Stimulated activated CD8-positive, alpha-beta memory T cell treated with anti-CD3 and anti-CD28 coated beads, Interleukin-15, amount 100 ng/mL, for 48 hours (primary cell): ENCODE measurements at regions not wholly inside any gene's neighbourhood (a gene's known extent, or its start where the extent isn't known, plus 50 kb on each side); places are given as distances from the start of the nearest gene placed in this dataset.

Experiments
- DNase-seq, 2 donors: peaks; one replicate each; pipeline ENCODE4 v3.0.0-alpha.2; 2020; ENCODE audit warnings: low read depth in 2 of 2

DNA sequence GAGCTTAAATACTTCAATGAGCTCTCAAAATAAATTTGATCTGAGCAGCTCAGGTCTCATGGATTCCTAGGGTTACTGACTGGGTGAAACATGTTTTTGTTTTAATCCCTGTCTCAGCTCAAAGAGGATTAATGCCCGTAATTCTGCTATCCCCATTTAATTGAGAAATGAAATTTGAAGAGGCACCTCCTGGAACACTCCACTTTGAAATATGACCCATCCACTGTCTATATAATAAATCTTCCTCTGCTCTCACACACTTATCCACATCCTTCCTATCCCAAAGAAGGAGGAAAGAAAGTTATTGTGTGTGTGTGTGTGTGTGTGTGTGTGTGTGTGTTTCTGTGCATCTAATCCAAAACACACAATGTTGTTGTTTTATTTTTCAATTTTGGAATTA lies 2082.4 kb upstream of the PIK3C3 start:
- DNase-seq: no peak

DNA sequence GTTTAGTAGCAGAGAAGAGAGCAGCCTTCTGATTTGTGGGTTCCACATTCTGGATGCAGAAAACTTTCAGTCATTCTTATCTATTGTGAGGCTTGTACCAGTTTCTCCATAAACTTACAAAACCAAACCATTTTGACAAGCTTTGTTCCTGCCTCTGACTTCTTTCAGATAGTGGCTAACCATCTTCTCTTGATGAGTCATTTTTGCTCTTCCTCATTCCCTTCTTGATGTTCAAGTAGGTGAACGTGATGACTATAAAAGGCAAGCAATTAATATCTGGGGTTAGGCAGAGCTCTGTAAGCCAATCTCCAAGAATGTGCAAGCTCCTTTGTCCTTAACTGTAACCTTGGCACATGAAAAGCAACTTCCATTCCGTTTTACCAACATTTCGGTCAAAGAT lies 2083.1 kb upstream of the PIK3C3 start:
- DNase-seq: no peak

DNA sequence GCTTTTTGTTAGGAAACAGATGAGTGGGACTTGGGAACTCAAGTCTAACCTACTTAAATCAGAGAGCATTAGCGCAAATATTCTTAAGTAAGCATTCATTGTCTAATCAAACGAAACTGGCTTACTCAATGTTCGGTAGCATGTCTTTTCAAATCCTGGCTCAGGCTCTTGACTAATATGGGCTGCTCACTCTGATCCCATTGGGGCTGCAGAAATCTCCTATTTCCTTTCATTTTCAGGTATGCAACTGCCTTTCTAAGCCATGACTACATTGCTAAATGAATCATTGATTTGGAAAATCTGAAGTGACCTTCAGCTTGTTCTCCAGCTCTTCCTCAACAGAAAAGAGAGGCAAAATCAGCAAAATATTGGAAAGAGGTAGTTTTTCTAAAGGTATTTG lies 2084.4 kb upstream of the PIK3C3 start:
- no peak for DNase-seq

DNA sequence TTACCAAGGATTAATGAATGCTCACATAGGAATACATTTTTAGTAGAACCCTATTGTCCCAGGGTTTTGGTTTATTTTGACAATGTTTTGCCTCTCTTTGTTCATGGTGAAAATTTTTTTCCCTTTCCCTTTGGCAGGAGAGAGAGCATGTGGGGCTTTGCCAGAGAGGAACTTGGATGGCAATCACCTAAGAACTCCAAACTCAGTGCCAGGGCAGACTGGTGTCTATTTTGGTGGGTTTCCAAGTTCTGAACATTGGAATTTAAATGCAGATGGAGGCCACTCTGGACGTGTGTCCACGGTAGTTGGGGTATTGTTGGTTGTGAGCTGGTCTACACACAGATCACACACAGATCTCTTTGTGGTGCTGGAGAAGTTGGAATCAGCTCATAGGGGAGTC lies 2091.1 kb upstream of the PIK3C3 start:
- no peak for DNase-seq

DNA sequence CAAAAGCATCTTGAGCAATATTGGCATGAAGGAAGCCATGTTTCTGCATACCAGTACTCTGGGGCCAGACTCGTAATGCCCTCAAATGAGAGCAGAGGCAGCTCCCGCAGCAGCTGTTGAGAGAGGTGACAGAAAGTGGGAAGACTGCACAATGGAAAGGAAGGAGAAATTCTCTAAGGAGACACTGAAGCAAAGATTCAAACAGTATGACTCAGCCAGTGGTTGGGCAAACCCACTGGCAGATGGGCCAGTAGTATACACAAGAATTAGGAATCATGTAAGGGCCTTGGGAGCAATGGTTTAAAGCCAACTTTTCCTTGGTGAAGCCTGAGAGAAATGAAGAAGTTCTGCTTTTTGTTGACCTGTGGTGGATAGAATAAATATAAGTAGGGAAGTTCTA lies 2092.7 kb upstream of the PIK3C3 start:
- no peak for DNase-seq

DNA sequence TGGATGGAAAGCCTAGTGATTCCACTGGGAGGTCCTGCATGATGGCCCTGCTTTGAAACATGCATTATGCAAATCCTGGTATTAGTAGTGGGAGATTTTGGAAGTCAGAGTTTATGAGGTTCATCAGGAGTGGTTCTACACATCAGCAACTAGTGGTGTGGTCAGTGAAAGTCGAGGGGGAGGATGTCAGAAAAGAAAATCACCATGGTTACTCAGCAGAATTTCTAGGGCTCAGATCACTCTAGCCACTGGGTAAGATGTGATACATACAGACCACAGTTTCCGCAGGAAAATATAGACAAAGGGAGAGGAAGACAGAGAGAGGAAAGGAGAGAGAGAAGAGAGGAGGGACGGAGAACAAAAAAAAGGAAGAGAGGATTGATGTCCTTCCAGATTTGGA lies 2100.7 kb upstream of the PIK3C3 start:
- DNase-seq: no peak

DNA sequence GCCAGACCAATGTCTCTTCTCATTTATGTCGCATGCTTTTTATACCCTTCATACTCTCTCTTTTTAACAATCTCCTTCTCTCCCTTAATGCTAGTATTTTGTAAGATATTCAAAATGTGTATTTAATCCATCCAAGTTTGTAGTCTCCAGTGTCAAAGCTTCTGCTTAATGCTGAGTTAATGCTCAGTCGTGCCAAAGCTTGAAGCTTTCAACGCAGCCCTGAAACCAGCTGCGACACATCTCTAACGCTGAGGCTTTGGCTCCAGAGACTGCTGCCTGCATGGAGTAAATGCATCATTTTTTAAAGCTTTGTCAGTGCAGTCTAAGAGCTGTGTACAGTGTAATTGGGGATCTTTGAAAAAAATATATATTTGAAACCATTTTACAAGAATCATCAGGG lies 2108.8 kb upstream of the PIK3C3 start:
- DNase-seq: no peak

DNA sequence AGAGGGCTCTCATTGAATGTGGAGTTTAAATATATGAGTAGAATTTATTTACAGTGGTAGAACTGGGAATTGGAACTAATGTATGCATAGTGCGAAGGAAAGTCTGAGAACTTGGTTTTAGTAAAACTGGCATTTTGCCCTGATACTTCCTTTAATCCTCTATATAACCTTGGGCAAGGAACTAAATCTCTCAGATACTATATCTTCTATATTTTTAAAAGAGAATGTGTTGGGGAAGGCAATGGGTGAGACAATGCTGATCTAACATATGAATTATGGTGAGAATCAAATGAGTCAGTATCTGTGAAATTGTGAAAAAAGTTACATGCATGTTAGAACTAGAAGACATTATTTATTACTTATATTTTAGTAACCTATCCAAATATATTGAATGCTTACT lies 2109.4 kb upstream of the PIK3C3 start:
- DNase-seq: no peak

DNA sequence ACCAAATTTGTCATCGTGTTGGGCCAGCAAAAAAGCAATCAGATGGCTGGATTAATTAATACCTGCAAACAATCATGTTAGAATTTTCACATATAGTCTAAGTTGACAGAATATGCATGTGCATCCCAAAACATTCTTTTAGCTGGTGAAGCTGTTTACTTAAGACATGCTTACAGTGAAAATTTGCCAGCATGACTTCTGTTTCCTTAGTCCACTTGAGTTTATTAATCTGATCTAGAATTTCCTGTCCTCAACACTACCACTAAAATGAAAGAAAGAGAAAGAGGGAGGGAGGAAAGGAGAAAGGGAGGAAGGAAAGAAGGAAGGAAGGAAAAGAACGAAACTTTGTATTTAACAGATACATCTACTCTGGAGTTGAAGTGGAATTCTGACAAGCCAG lies 2109.9 kb upstream of the PIK3C3 start:
- no peak for DNase-seq

DNA sequence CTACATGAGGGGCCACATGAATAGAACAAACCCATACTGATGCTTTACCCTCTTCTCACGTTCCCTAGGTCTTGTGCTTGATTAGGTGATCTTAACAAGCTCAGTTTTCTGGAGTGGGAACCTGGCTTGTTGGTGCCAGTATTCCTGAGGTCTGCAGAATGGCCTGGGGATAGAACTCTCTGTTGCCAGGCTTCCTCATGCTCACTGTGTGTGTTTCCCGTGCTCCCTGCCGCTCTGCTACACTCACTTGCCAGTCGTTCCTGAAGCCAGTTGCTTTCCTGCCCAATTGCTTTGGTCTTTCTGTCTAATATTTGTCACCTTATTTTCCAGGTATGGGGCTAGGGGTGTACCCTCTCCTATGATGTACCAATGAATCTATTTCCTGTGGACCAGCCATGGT lies 2111.5 kb upstream of the PIK3C3 start:
- DNase-seq: no peak

DNA sequence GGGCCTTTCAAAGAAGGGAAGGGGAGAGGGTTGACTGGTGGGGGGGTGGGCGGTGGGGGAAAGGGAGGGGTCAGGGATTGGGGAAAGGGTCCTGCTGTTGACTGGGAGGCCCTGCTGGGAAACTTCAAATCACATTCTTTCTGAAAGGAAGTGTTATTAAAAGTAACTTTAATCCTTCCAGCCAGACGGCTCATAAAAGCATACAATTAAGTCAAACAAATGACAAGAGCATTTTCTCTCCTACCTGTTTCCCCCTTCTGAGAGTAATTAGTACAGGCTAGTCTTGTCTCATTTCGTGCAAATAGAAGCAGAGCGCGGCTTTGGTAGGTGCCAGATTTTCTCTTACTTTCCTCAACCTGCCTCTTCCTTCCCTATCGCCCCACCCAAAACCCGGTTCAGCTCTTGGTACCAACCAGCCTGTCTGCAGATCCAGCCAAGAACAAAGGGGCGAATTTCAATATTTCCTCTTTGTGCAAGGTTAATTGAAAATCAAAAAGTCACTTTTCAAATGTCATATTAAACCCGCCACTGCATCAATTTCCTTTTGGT lies 2112.6 kb upstream of the PIK3C3 start:
- no peak for DNase-seq

DNA sequence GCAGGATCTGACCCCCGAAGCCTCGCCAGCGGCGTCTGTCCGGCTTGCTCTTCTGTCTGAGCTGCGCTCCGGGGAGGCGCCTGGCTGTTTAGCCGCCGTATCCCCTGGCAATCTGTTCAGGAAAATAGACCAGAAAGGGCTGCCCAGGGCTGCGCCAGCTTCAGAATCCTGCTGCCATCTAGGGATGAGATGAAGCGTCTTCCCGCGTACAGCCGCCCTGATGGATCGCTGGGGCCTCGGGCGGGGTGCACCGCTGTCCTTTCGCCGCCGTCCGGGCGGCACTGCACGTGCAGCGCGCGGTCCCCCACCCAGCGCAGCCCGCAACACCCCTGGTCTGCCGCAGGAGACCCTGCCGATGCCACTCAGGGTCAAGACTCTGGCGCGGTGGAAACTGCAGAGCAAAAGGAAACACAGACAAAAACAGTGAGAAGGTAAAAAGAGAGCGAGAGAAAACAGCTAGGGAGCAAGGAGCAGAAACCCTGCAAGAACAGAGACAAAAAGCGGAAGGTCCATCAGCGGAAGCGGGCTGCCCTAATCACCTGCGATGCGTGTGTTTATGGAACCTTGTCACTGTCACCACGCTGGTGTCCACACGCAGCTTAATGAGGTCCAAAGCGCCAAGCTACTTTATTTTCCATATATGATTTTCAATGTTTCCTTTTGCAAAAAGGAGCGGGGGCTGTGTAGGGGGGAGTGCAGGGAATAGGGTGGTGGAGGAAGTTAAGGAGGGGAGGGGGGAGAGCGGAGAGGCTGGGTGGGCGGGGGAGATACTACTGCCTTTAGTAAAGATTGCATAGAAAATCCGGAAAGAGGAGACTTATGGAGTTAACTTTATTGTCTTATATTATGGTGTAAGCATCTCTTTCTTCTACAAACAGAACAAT lies 2113.3 kb upstream of the PIK3C3 start:
- no peak for DNase-seq

DNA sequence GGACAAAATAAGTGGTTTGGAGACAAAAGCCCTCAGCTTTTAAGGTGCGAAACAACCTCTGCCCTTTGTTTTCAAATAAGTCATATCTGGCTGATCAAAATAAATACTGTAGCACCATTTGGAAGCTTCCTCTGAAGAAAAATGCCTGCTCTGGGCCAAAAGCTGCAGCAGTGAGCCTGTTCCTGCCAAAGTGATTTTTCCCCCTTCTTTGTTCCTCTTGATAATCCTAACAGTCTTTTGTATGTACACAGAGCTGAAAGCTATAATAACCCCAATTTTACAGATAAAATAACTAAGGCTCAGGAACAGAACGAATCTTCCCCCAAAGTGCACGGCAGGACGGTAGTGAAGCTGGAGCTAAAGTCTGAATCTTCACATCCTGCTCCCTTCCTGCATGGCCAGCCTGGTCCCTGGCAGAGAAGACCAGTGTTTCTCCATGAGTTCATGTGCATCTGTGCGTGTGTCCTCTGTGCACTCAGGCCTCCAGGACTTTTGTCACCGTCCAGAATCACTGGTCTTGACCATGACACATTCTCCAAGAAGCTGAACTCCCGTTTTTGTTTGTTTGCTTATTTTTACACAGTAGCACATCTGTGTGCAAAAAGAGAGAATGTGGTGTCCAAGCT lies 2114.1 kb upstream of the PIK3C3 start:
- no peak for DNase-seq

DNA sequence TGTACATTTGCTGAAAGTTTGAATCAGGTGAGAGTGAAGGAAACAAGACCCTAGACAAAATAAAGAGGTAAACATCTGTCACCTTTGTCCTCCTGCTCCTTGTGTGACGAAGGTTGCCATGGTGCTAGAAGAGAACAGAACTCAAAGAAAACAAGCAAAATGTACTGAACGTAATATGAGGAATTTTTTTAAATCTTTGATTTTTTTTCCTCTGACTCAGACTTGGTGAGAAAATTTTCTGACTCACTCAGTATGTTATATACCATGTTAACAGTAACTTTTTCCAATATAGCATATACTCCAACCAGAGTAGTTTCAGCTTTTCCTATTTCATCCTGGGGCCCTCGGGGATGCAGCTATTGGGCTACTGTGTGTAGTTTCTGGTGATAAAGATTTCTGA lies 2114.6 kb upstream of the PIK3C3 start:
- no peak for DNase-seq

DNA sequence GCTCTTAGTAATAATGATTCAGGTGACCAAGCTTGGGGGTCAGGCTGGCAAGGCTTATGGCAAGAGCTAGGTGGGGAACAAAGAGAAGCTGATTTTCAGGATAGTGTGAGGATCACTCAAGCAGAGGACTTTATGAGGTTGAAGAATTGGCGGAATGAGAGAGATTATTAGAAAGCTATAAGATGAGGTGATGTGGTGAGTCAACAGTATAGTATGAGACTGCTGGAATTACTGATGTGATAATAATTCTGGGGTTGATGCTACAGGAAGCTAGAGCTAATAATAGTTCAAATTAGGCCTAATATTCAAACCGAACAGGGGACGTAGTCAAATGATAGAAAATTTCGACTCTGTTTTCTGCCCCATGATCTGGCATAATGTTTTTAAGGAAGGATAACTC lies 2115.3 kb upstream of the PIK3C3 start:
- DNase-seq: no peak

DNA sequence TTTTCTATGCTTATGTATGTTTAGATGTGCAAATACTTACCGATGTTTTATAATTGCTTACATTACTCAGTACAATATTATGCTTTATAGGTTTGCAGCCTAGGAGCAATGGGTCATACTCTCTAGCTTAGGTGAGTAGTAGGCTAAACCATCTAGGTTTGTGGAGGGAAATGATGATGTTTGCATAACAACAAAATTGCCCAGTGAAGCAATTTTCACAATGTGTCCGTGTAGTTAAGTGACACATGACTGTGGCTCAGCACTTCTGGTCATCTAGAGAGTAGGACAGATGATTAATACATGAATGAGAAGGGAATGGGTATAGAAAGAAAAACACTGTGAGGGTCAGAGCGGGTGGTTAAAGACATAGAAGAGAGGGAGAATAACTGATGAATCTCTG lies 2116.2 kb upstream of the PIK3C3 start:
- DNase-seq: no peak

DNA sequence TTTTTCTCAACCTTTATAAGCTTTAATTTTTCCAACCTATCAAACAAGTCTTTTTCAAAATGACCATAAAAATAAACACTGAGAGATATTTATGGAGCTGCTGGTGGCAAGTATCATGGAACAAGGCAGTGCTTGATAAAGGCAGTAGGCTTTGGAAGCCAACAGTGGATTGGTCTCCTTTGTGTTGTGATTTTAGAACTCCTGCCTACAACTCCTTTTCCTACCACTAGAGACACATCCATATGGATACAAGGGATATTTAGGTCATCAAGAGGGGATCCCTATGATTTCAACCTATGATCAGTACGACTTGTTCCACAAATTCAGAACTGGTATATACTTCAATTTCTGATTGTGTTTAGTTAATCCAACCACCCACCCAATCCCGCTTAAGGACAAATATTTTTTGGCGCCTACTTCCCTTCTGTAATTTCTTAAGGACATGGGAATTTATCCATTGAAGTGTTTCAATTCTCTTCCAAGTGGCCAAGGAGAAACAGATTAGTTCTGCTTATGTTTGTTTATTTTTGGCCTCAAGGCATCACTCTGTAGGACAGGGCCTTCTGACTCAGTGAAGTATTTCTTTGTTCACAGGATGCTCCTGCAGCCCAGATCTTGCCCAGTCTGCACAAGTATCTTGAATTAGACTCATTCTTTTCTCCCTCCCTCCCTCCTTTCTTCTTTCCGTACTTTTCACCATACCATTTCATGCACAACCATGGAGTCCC lies 2119.6 kb upstream of the PIK3C3 start:
- DNase-seq: no peak

DNA sequence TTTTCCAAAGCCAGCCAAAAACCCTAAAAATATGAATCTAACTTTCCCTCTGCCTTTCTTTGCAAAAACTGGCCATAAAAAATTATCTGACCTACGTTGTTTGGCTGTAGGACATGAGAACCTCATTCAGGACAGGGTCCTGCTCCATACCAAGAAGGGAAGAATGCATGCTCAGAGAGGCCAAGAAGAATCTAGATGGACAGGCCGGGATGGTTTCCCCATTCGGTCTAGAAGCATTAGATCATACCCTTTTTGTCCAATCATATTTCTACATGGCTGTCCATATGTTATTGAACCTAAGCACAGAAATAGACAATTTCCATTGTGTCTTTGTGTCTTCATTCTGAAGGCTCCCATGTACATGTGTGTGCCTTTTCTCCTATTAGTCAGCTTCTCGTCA lies 2120.4 kb upstream of the PIK3C3 start:
- no peak for DNase-seq

DNA sequence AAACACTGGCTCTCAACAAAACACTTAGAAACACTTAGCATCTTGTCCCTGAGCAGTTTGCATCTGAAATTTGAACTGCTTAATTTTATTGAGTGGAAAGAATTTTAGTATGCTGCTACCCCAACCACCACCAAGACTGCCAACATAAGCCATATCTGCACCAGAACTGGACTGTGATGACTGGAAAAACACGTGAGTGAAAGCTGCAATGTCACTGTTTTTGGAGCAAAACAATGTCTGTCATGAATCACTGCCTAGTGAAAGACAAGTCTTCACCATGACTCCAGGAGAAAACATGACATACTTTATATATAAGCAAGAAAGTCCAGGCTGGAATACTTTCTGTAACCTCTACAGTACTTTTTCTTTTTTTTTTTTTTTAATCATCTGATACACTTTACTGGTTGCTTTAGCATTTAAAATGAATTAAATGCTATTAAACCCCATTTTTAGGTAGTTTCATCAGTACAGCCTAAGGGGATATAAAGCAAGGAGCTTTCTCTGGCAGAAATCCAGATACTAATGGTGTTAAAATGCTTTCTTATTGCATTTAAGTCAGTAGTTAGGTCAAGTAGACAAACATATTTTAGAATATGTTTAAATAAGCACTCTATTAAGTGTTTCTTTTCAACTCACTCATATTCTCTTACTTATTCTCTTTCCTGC lies 2129.4 kb upstream of the PIK3C3 start:
- DNase-seq: no peak

DNA sequence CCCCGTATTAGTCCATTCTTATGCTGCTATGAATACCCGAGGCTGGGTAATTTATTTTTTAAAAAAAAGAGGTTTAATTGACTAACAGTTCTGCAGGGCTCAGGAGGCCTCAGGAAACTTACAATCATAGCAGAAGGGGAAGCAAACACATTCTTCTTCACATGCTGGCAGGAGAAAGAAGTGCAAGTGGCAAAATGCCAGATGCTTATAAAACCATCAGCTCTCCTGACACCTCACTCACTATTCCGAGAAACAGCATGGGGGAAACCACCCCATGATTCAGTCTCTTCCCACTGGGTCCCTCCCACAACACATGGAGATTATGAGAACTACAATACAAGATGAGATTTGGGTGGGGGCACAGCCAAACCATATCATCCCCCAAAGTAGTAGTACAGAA lies 2148.5 kb upstream of the PIK3C3 start:
- no peak for DNase-seq

DNA sequence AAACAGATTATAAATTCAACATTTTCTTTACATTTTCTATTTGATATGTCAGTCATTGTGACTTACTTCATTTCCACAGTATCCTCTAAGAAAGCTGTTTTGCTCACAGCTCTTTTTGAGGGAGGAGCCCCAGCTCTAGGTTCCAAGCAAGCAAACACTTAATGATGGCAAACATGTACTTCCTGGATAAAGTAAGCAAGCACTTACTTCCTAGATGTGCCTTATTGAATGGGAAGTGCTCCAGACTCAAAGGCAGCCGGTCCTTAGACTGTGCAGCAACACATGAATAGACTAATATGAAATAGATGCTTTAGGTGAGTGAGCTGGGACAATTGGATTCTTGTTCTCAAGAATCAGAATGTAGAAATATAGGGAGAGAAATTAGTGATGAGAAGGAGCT lies 2149.8 kb upstream of the PIK3C3 start:
- no peak for DNase-seq

DNA sequence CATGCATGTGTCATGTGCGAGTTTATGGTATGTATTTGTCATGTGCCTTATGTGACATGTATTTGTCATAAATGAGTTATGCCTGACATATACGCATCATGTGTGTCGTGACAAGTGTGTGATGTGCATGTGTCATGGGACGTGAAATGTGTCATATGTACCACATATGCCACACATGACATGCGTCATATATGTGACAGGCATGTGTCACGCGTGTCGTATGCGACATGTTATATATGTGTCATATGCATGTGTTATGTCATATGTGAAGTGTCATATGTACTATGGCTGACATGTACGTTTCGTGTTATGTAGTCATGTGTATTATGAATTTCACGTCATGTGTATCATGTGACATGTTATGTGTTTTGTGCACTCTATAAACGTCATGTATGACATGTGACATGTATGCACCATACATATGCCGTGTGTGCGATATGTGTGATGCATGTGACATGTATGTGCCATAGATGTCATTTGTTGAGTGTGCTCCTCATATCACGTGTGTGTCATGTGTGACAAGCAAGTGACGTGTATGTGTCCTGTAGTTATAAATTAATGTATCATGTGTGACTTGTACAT lies 2152.3 kb upstream of the PIK3C3 start:
- DNase-seq: no peak
